NCI-H146 (cell line): ENCODE measurements at regions not wholly inside any gene's neighbourhood (a gene's known extent, or its start where the extent isn't known, plus 50 kb on each side); places are given as distances from the start of the nearest gene placed in this dataset.
"Not testable (repeated sequence)": the region's sequence is repeated elsewhere in the genome, so short reads cannot be mapped to it uniquely, and the experiment has no call there.

Experiments used
- DNase-seq: peaks from one replicate; lab custom pipeline; 2025; lab: John Stamatoyannopoulos, UW

DNA sequence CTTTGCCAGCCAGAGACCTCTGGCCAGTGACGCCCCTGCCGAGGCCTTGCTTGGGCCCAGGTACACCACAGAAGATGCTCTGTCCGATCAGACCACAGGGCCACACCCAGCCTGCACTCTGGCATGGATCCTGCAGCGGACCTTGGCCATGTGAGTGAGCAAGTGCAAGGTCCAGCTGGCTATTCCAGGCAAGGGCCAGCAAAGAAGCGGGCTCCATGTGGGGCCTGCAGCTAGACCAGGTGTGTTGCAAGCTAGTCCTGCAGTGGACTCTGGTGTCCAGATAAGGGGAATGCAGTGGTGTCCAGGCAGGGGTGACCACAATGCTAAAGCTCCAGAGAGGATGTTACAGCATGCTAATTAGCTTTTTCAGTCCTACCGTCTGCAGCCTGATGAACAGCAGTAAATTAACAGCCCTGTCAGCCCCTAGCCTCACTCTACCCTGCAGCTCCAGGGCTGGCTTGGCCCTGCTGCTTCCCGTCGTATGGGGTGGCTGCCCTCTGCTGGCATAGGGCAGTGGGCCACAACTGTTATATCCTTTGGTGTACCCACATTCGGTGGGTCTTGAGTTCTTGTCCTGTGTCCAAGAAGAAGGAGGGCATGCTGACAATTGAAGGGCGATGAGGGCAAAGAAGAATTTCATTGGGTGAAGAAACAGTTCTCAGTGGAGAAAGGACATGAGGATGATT is 284.5 kb upstream of the POU5F2 start:
- DNase-seq: peak; percentile 26

DNA sequence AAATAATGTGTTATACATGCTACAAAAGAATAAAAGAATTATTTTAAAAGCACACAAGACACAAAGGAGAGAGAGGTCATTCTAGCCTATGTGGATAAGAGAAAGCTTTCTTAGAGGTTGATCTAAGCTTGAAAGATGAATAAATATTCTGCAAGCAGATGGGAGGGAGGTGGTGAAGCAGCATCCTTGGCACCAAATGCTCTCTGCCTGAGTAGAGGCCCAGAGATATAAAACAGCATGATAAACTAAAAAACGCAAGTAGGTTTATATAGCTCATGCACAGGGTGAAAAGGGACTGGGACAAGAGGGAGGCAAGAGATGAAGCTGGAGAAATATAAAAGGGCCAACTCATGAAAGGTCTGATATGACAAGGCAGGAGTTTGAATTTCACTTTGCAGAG is 283.2 kb upstream of the POU5F2 start:
- no peak for DNase-seq

DNA sequence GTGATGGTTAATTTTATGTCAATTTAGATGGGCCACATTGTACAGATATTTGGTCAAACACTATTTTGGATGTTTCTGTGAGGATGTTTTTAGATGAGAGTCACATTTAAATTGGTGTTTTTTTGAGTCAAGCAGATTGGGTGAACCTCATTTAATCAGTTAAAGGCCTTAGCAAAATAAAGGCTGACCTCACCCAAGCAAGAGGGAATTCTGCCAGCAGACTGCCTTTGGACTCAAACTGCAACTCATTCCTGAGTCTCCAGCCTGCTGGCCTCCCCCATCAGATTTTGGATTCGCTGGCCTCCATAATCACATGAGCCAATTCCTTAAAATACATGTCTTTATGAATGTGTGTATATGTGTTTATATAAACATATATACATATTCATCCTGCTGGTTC is 282.7 kb upstream of the POU5F2 start:
- no peak for DNase-seq

DNA sequence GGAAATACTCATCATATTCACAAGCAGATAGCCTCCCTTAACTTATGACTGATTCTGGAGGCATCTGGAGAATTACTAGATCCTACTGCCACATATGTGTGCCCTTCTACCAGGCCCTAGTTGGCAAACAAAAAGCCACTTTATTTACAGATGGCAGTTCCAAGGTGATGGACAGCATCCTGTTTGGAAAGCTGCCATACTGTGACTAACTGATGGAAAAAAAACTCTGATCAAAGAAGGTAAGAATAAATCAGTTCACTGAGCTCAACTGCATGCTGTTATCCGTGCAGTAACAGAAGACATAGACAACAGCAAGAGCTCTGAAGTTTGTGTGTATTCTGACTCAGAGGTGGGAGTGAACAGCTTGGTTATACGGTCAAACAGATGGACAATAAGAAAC is 279.8 kb upstream of the POU5F2 start:
- peak; percentile 36 for DNase-seq

DNA sequence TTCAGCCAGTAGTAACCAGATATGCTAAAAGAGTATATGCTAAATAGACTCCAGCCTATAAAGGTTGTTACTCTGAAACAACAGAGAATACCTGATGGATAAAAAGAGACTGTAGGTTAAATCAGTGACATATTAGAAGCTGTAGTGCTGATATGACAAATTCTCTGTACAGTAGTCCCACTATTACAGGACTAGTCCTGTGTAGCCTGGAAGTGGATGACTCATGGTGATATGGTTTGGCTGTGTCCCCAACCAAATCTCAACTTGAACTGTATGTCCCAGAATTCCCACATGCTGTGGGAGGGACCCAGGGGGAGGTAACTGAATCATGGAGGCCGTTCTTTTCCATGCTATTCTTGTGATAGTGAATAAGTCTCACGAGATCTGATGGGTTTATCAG is 276.2 kb upstream of the POU5F2 start:
- no peak for DNase-seq

DNA sequence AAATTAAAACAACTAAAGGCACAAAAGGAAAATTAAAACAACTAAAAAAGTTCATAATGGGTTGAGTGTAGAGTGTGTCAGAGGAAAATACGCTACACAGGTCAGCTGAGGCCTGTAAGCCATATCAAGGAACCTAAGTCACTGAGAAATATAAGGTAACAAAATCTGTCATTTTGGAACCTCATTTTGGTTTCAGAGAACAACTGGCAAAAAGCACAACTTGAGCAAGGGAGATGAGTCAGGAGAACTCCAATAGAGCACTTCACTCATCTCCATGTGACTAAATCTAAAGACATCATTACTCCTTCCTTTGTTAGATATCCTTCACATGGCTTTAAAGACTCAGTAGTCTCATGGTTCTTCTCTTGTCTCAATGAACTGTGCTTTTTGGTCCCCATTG is 269.4 kb upstream of the POU5F2 start:
- no peak for DNase-seq

DNA sequence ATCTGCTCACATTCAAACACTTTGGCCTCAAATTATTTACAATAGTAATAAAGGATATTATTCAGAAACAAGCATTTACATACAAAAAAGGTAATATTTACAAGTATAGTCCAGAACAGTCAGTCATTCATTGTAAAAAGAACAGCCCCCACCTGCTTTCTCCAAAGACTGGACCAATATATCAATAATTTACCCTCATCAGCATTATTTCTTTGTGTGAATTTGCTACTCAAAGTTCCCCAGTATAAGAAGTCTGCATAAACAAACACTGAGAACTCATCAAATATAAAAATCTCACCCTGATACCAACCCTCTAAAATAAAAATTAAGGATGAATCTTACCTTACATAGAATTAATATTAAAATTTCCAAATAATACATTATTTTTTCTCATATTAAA is 267.8 kb upstream of the POU5F2 start:
- no peak for DNase-seq

DNA sequence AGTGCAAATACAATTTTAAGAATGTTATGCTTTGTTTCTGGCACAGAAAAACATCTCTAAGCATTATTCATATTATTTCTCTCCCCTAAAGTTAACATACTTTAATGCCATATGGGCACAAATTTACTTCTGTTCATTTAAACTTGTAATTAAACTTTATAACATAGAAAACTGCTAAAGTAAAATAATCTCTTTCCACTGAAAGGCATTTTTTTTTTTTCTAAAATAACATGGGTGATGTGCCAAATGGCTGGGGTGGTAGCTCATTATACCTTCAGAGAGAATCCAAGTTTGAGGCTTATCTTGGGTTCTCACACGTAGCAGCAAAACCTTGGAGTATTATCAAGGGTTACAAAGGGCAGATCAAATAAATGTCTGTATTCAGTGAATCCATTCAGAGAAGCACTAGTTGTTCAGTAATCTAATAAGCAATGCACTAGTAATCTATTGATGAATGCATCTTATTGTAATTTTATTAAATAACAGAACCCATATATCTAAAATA is 257.6 kb upstream of the POU5F2 start:
- no peak for DNase-seq

DNA sequence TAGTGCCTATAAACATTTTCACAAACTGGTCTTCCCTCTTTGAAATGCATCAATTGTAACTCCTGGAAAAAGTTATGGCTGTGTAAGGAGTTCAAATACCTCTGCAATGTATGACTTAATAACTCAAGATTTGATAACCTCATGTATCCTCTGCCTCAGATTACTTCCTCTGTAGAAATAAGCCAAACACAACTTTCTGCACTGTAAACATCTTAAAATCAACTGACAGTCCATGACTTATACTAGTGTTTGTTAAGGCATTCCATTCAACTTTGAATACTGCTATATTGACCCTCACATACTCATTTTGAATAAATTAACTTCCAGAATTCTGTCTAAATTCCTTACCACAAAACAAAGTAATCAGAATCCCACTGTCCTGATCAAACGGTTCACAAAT is 256.2 kb upstream of the POU5F2 start:
- DNase-seq: no peak

DNA sequence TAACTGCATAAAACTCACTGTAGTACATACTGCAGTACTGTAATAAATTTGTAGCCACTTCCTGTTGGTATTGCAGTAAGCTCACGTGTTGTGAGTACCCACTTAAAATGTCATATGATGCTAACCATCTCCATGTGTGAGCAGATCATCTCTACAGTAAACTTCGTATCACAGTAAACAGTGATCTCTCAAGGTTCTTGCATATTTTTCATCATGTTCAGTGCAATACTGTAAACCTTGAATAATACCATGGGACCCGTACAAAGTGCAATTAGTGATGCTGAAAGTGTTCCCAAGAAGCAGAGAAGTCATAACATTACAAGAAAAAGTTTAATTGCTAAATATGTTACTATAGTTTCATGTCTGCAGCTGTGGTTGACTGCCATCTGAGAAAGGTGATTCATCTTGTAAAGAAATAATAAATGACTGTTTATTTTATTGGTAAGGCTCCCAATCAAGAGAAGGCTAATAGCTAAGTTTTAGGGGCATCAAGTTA is 253.8 kb upstream of the POU5F2 start:
- no peak for DNase-seq

DNA sequence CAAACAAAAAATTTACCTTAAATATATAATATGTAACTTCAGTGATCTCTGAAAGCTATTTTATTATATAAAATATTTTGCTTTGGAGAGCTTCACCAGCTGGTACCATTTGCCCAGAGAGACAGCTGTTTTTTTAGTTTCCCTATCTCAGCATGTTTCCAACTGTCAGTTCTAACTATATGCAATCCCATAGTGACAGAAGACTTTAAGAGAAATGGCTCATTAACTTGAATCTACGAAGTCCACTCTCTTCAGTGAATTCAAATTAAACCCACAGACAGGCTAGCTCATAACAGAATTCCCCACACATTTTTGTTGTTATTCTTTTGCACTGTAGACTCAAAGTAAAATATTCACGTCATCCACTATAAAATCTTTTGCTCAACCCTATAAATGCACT is 251.8 kb upstream of the POU5F2 start:
- DNase-seq: peak; percentile 33

DNA sequence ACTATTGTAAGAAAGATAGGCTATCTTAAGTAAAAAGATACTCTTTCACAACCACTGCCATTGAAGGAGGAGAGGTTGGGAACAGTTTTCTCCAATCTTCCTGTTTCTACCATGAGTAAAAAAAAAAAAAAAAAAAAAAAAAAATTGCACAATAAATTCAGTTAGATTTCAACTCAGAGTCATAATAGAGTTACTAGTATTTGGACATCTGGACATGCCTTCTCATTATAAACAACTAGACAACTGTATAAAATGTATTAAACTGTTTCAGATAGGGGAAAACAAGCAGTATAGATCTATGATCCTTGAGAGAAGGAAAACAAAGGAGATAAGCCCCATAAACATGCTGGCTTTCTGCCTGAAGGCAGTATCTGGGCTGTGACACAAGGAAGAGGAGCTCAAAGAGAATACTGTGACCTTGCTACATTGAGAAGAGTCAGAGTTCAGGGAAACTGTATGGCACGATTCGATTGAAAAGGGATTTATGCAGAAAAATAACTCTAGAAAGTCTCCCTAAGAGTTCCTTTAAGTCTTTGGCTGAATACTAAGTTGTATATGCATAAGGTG is 249.2 kb upstream of the POU5F2 start:
- DNase-seq: peak; percentile 38

DNA sequence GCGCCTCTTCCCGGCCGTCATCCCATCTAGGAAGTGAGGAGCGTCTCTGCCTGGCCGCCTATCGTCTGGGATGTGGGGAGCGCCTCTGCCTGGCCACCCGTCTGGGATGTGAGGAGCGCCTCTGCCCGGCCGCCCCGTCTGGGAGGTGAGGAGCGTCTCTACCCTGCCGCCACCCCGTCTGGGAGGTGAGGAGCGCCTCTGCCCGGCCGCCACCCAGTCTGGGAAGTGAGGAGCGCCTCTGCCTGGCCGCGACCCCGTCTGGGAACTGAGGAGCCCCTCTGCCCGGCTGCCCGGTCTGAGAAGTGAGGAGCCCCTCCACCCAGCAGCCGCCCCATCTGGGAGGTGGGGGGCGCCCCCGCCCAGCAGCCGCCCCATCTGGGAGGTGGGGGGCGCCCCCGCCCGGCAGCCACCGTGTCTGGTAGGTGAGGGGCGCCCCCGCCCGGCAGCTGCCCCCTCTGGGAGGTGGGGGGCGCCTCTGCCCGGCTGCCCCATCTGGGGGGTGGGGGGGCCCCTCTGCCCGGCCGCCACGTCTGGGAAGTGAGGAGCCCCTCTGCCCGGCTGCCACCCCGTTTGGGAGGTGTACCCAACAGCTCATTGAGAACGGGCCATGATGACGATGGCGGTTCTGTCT is 244.7 kb upstream of the POU5F2 start:
- DNase-seq: not testable (repeated sequence)

DNA sequence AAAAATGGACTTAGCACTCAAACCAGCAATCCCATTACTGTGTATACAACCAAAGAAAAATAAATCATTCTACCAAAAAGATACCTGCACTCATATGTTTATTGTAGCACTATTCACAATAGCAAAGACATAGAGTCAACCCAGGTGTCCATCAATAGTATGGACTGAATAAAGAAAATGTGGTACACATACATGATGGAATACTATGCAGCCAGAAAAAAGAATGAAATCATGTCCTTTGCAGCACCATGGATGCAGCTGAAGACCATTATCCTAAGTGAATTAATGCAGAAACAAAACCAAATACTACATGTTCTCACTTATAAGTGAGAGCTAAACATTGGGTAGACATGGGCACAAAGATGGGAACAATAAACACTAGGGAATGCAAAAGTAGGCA is 236.8 kb upstream of the POU5F2 start:
- no peak for DNase-seq

DNA sequence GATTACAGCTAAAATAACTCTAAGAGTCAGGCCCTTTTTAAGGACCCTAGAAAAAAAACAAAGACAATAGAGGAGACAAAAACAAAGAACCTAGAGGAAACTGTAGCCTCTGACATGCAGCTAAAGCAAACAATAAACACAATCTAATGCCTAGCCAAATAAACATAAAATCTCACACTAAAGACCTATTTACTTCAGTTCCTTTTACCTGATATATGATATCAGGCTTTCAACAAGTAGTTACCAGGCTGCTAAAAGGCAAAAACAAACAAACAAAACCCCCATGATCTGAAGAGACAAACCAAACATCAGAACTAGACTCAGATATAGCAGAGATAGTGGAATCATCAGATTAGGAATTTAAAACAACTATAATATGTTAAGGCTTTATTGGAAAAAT is 226.5 kb upstream of the POU5F2 start:
- peak; percentile 48 for DNase-seq

DNA sequence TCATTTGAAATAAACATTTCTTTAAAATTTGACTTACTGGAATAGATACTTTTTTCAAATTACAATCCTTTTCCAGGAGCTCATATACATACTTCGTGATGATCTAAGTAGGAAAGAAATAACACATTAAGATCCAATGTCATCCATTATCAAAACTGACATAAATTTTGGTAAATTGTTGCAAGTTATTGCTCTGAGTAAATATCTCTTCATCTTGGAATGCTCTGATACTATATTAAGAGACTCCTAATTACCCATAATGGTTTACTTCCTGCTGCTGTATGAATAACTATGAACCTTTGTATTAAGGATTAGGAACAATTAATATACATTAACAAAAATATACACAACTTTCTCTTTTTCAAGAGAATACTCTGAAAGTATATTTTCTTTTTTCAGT is 223.0 kb upstream of the POU5F2 start:
- DNase-seq: no peak

DNA sequence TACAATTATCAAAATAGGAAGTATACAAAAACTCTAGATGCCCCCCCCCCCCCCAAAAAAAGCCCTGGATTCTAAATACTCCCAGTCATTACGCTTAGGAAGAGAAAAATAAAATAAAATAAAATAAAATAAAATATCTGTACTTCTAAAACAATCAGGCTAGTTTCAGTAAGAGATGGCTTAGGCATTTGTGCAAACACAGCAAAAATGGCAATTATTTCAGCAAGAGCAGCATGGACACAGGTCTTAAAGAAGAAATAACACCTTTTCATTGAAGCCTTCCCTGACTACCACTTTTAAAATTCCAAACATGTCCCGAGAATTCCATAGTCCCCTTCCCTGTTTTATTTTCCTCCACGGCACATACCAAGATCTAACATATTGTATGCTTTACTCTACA is 218.6 kb upstream of the POU5F2 start:
- DNase-seq: no peak

DNA sequence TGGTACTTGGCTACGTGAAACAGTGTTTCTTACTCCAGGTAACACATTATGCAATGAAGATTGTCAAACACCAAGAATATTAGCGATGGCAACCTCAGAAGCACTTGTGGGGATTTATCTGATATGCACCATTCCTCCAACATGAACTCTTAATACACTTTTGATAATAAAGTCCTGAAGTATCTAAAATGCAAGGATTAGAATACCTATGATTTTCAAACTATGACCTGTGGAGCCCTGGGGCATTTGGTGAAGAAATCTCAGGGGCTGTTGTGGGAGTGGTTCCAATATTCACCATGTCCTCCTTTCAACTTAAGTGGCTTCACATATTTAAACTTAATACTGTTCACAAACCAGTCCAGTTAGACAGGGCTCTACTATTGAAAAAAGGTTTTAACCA is 214.6 kb upstream of the POU5F2 start:
- no peak for DNase-seq

DNA sequence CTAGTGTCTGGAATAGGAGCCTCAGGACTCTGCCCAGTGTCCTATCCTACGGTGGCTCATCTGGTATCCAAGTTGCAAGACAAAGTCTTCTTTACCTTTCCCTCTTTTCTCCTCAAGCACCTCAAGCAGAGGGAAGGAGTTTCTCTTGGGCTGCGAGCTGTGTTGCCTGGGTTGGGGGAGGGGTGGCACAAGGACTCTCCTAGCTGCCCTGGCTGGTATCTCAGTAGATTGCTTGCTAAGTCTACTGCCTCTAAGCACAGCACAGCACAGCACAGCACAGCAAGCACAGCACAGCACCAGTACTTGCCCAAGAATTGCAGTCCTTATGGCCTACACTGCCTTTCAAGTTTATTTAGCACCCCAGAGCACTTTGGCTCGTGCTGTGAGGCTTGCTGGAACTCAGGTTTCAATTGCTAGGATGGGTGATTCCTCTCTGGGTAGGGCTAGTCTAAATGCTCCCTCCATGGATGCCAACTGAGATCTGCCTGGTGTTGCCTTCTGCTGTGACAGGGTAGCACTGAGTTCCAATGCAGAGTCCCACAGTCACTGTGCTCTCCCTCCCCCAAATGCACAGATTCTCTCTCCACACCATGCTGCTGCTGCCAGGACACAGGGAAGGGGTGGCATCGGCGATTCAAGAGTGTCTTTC is 213.1 kb upstream of the POU5F2 start:
- DNase-seq: no peak

DNA sequence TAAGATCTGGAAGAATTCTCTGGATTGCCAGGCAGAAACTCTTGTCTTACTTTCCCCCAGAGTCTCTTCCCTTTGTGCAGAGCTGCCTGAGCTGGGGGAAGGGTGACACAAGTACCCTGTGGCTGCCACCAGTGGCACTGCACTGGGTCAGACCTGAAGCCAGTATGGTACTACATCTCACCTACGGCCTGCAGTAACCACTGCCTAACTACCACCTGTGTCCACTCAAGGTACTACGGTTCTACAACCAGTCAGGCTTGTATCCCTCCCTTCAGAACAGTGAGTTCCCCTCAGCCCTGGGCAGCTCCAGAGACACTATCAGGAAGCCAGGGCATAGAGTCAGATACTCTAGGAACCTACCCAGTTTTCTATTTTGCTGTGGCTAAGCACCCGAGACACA is 212.0 kb upstream of the POU5F2 start:
- no peak for DNase-seq

DNA sequence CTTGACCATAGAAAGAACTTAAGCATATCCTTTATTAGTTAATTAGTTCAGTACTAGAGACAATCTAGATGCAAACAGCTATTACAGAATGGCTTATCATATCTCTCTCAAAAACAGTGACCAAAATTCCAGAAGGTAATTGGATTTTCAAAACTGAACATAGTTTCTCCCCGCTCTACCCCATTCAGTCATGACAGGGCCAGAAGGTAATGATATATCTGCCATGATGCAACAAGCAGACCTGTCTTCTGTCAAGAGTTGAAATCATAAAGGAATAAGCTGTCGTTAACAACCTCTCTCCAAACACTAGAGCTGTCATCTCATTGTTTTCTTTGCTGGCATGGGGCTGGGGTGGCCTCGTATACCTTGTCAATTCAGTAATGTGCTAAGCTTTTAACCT is 200.5 kb upstream of the POU5F2 start:
- peak; percentile 67 for DNase-seq

DNA sequence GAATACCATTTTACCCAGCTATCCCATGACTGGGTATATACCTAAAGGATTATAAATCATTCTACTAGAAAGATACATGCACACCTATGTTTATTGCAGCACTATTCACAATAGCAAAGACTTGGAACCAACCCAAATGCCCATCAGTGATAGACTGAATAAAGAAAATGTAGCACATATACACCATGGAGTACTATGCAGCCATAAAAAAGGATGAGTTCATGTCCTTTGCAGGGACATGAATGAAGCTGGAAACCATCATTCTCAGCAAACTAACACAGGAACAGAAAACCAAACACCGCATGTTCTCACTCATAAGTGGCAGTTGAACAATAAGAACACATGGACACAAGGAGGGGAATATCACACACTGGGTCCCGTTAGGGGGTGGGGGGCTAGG is 191.9 kb upstream of the POU5F2 start:
- DNase-seq: not testable (repeated sequence)

DNA sequence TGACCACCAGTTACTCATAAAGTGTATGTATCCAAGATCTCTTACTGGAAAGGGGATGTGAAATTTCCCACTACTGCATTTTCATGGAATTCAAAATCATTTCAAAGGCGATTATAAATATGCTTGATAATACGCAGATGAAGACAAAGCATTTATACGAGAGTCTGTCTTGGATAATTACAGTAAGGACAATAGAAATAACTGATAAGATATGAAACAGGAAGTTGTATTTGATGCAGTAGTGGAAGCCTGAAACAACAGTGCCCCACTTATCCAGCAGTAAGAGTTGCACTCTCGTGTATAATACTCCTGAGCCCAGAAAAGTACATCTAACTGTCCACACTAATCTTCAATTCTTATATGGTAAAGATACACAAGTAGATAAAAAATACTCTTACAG is 188.7 kb upstream of the POU5F2 start:
- DNase-seq: peak; percentile 38
